Keratinocyte (primary cell): ENCODE measurements at regions not wholly inside any gene's neighbourhood (a gene's known extent, or its start where the extent isn't known, plus 50 kb on each side); places are given as distances from the start of the nearest gene placed in this dataset.

Experiments
- DNase-seq: peaks from one replicate; pipeline ENCODE4 v3.0.0-alpha.2; 2011; ENCODE audit warnings: low read depth, missing footprints, low spot score
- FAIRE-seq: peaks from 2 replicates; lab custom pipeline; 2011; peaks lifted over from hg19 to GRCh38; lab: Jason Lieb, UNC
- H2AFZ ChIP-seq: 2 replicates; pipeline ENCODE4 v1.6.0; 2012; ENCODE audit warnings: low read length, control low read depth, inconsistent platforms; ENCODE audit not compliant: control insufficient read depth
- H3K27ac ChIP-seq: 2 replicates; pipeline ENCODE4 v1.5.1; 2011; ENCODE audit warnings: low read length; ENCODE audit not compliant: control insufficient read depth, insufficient read depth
- H3K27me3 ChIP-seq: 3 replicates; pipeline ENCODE4 v1.6.0; 2011; ENCODE audit warnings: low read length; ENCODE audit not compliant: control insufficient read depth, insufficient read depth; ENCODE audit errors: extremely low read depth
- H3K36me3 ChIP-seq, 2 experiments: 2 replicates in 1 of 2; 3 replicates in 1 of 2; pipeline ENCODE4 v1.5.1; 2011; ENCODE audit warnings: low read length in 2 of 2, mild to moderate bottlenecking in 1 of 2; ENCODE audit not compliant: control insufficient read depth in 2 of 2, insufficient read depth in 2 of 2; ENCODE audit errors: extremely low read depth in 1 of 2
- H3K4me1 ChIP-seq: 3 replicates; pipeline ENCODE4 v1.5.1; 2011; ENCODE audit warnings: low read length; ENCODE audit not compliant: control insufficient read depth, insufficient read depth; ENCODE audit errors: extremely low read depth
- H3K4me2 ChIP-seq: 3 replicates; pipeline ENCODE4 v1.6.0; 2011; ENCODE audit warnings: low read depth, low read length; ENCODE audit not compliant: control insufficient read depth, insufficient read depth; ENCODE audit errors: extremely low read depth
- H3K4me3 ChIP-seq, 3 experiments: fragments of 200-600 bp in 1 of 3; sonication (generic) in 1 of 3; 2 replicates in 2 of 3; 3 replicates in 1 of 3; pipeline ENCODE4 v1.5.1; 2011 to 2016; ENCODE audit warnings: low read length in 3 of 3, mild to moderate bottlenecking in 3 of 3, control low read depth in 2 of 3, inconsistent platforms in 1 of 3, low read depth in 1 of 3, mixed read lengths in 1 of 3, mixed run types in 1 of 3, moderate library complexity in 1 of 3; ENCODE audit not compliant: control insufficient read depth in 2 of 3, insufficient read depth in 2 of 3; ENCODE audit errors: extremely low read depth in 1 of 3
- H3K79me2 ChIP-seq: 2 replicates; pipeline ENCODE4 v1.6.0; 2012; ENCODE audit warnings: low read length; ENCODE audit not compliant: control insufficient read depth, insufficient read depth
- H3K9ac ChIP-seq: 3 replicates; pipeline ENCODE4 v1.6.0; 2011; ENCODE audit warnings: low read length; ENCODE audit not compliant: control insufficient read depth, insufficient read depth; ENCODE audit errors: extremely low read depth
- H3K9me1 ChIP-seq: 3 replicates; pipeline ENCODE4 v1.6.0; 2011; ENCODE audit warnings: low read length; ENCODE audit not compliant: control insufficient read depth, insufficient read depth; ENCODE audit errors: extremely low read depth
- H3K9me3 ChIP-seq: 2 replicates; pipeline ENCODE4 v1.5.1; 2012; ENCODE audit warnings: low read depth, low read length; ENCODE audit not compliant: control insufficient read depth
- H4K20me1 ChIP-seq: 3 replicates; pipeline ENCODE4 v1.6.0; 2011; ENCODE audit warnings: low read length; ENCODE audit not compliant: control insufficient read depth, insufficient read depth; ENCODE audit errors: extremely low read depth
- EZH2 ChIP-seq: IDR thresholded peaks from one replicate; pipeline ENCODE4 v1.6.1; 2012; ENCODE audit warnings: inconsistent platforms, mild to moderate bottlenecking, low read length, moderate library complexity
- dilution Hi-C: fragments of 300-500 bp; cut with MboI; formaldehyde crosslinking; loops from one replicate; pipeline ENCODE4 v1.7.0; 2020; ENCODE audit warnings: low sequenced_read_pairs; ENCODE audit not compliant: extremely low pct_ligation_motif_present
- TF ChIP-seq, protein P1 (sequence below), 3 experiments: IDR thresholded peaks in 1 of 3; conservative IDR thresholded peaks in 1 of 3; optimal IDR thresholded peaks in 1 of 3; 2 replicates in 2 of 3; 3 replicates in 1 of 3; pipeline versions ENCODE3 to v1.5.1; 2011; ENCODE audit warnings: low read length in 3 of 3, mild to moderate bottlenecking in 3 of 3, moderate library complexity in 2 of 3, control low read depth in 1 of 3, inconsistent platforms in 1 of 3; ENCODE audit not compliant: insufficient read depth in 2 of 3; ENCODE audit errors: extremely low read depth in 1 of 3

- peaks cover 2% of the 10 kb centered on the region for H3K9me1 ChIP-seq
- H3K36me3 ChIP-seq: no peaks in the 10 kb centered on the region
- no peaks in the 10 kb centered on the region for H3K9me3 ChIP-seq
- dilution Hi-C loops: no loop called here
- no peak overlapping the region for H3K4me3 ChIP-seq
- H3K27ac ChIP-seq: no peak overlapping the region
- no peak overlapping the region for H2AFZ ChIP-seq
- no peak overlapping the region for H3K9ac ChIP-seq
- H4K20me1 ChIP-seq: no peaks in the 10 kb centered on the region
- TF ChIP-seq EZH2: no peak
- TF ChIP-seq, protein P1, sequence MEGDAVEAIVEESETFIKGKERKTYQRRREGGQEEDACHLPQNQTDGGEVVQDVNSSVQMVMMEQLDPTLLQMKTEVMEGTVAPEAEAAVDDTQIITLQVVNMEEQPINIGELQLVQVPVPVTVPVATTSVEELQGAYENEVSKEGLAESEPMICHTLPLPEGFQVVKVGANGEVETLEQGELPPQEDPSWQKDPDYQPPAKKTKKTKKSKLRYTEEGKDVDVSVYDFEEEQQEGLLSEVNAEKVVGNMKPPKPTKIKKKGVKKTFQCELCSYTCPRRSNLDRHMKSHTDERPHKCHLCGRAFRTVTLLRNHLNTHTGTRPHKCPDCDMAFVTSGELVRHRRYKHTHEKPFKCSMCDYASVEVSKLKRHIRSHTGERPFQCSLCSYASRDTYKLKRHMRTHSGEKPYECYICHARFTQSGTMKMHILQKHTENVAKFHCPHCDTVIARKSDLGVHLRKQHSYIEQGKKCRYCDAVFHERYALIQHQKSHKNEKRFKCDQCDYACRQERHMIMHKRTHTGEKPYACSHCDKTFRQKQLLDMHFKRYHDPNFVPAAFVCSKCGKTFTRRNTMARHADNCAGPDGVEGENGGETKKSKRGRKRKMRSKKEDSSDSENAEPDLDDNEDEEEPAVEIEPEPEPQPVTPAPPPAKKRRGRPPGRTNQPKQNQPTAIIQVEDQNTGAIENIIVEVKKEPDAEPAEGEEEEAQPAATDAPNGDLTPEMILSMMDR (optimal IDR thresholded peaks at IDR 0.05 in 1 of 3, IDR thresholded peaks at IDR 0.05 in 1 of 3, conservative IDR thresholded peaks at IDR 0.05 in 1 of 3; ENCODE audit: extremely low read depth in 1 of 3, insufficient read depth in 2 of 3, low read length in 3 of 3): no peak
- no peak for DNase-seq
- no peak for FAIRE-seq
- H3K27me3 ChIP-seq: no peaks in the 10 kb centered on the region
- peaks cover 7% of the 10 kb centered on the region for H3K4me1 ChIP-seq
- peak overlapping the region; percentile 33 for H3K4me2 ChIP-seq
- H3K79me2 ChIP-seq: peaks cover 4% of the 10 kb centered on the region
Measured at GRCh38 chr14:71487449-71487848, 444.8 kb upstream of the RGS6 start.

GRCh38 chr14:71487941-71488340, 444.3 kb upstream of the RGS6 start:
- Histone ChIP-seq H3K4me3 (no peak overlapping the region), H3K79me2 (peaks cover 4% of the 10 kb centered on the region), H3K36me3 (no peaks in the 10 kb centered on the region), H3K9me1 (peaks cover 2% of the 10 kb centered on the region), H3K4me1 (peaks cover 7% of the 10 kb centered on the region), H2AFZ (no peak overlapping the region), H3K9ac (no peak overlapping the region), H3K27me3 (no peaks in the 10 kb centered on the region), H4K20me1 (no peaks in the 10 kb centered on the region), H3K9me3 (no peaks in the 10 kb centered on the region), H3K27ac (no peak overlapping the region), H3K4me2 (peak overlapping the region; percentile 33)
- TF ChIP-seq, protein P1 (optimal IDR thresholded peaks at IDR 0.05 in 1 of 3, IDR thresholded peaks at IDR 0.05 in 1 of 3, conservative IDR thresholded peaks at IDR 0.05 in 1 of 3; ENCODE audit: extremely low read depth in 1 of 3, insufficient read depth in 2 of 3, low read length in 3 of 3): no peak
- TF ChIP-seq EZH2: no peak
- DNase-seq: no peak
- dilution Hi-C loops: no loop called here
- FAIRE-seq: no peak
